NB4 (cell line): ENCODE measurements at regions not wholly inside any gene's neighbourhood (a gene's known extent, or its start where the extent isn't known, plus 50 kb on each side); places are given as distances from the start of the nearest gene placed in this dataset.

Experiments
- DNase-seq: peaks from one replicate; pipeline ENCODE4 v3.0.0; 2010; ENCODE audit warnings: low read depth
- H3K4me3 ChIP-seq: one replicate; pipeline ENCODE4 v1.5.1; 2011; ENCODE audit warnings: mild to moderate bottlenecking, low read depth, low read length, moderate library complexity
- CTCF ChIP-seq: IDR thresholded peaks from one replicate; pipeline ENCODE4 v1.5.1; 2012; ENCODE audit warnings: low read depth, low read length
- MAX ChIP-seq: IDR thresholded peaks from 2 replicates; pipeline ENCODE4 v1.6.1; 2011; ENCODE audit warnings: low read depth, low read length
- MYC ChIP-seq: IDR thresholded peaks from 2 replicates; pipeline ENCODE4 v1.6.1; 2011; ENCODE audit warnings: low read depth, low read length
- POLR2A ChIP-seq: IDR thresholded peaks from 2 replicates; pipeline ENCODE4 v1.6.1; 2011; ENCODE audit warnings: mild to moderate bottlenecking; ENCODE audit not compliant: insufficient read length; ENCODE audit errors: extremely low read depth

- DNase-seq = no peak
- H3K4me3 ChIP-seq = no peak overlapping the region
- TF ChIP-seq MAX (no peak), MYC (no peak), CTCF (no peak), POLR2A (no peak)
Measured at GRCh38 chr14:37665479-37665878, 70.0 kb downstream of the TTC6 start.

GRCh38 chr14:37665951-37666350 lies 70.5 kb downstream of the TTC6 start:
- no peak overlapping the region for H3K4me3 ChIP-seq
- no peak for DNase-seq
- TF ChIP-seq POLR2A (no peak), MAX (no peak), MYC (no peak), CTCF (no peak)

GRCh38 chr14:37668646-37669045 lies 73.2 kb downstream of the TTC6 start:
- H3K4me3 ChIP-seq = no peak overlapping the region
- DNase-seq = no peak
- TF ChIP-seq MYC (no peak), POLR2A (no peak), CTCF (no peak), MAX (no peak)

- no peak for DNase-seq
- TF ChIP-seq MYC (no peak), MAX (no peak), CTCF (no peak), POLR2A (no peak)
- H3K4me3 ChIP-seq = no peak overlapping the region
Measured at GRCh38 chr14:37669242-37669641, 73.8 kb downstream of the TTC6 start.

GRCh38 chr14:37673439-37673838 lies 78.0 kb downstream of the TTC6 start:
- DNase-seq = no peak
- no peak overlapping the region for H3K4me3 ChIP-seq
- no peak for TF ChIP-seq MAX
- TF ChIP-seq CTCF = no peak
- TF ChIP-seq MYC = no peak
- no peak for TF ChIP-seq POLR2A

- no peak for DNase-seq
Measured at GRCh38 chr14:37678916-37679315, 83.5 kb downstream of the TTC6 start.

More at GRCh38 chr14:37678916-37679315, 83.5 kb downstream of the TTC6 start:
- TF ChIP-seq CTCF (no peak), POLR2A (no peak), MYC (no peak), MAX (no peak)
- H3K4me3 ChIP-seq = no peak overlapping the region
